H9 (cell line): ENCODE measurements at regions not wholly inside any gene's neighbourhood (a gene's known extent, or its start where the extent isn't known, plus 50 kb on each side); places are given as distances from the start of the nearest gene placed in this dataset.

Experiments used
- DNase-seq: peaks from one replicate; pipeline ENCODE4 v3.0.0-alpha.2; 2017
- H2AFZ ChIP-seq: one replicate; pipeline ENCODE4 v1.6.1; 2013; ENCODE audit warnings: mild to moderate bottlenecking, low read length, control low read depth, moderate library complexity
- H2AK5ac ChIP-seq: 2 replicates; pipeline ENCODE4 v1.6.1; 2013; ENCODE audit warnings: low read length, control low read depth, mixed read lengths; ENCODE audit not compliant: insufficient read length
- H2BK120ac ChIP-seq: one replicate; pipeline ENCODE4 v1.6.1; 2013; ENCODE audit warnings: low read depth, mild to moderate bottlenecking, low read length, control low read depth, inconsistent platforms; ENCODE audit not compliant: poor library complexity, severe bottlenecking
- H2BK12ac ChIP-seq: 2 replicates; pipeline ENCODE4 v1.6.1; 2013; ENCODE audit warnings: low read length, control low read depth, mixed read lengths, low read depth; ENCODE audit not compliant: insufficient read length
- H2BK15ac ChIP-seq: 2 replicates; pipeline ENCODE4 v1.6.1; 2013; ENCODE audit warnings: low read depth, low read length, control low read depth
- H2BK20ac ChIP-seq: one replicate; pipeline ENCODE4 v1.6.1; 2013; ENCODE audit warnings: low read depth, mild to moderate bottlenecking, low read length, control low read depth, inconsistent platforms; ENCODE audit not compliant: poor library complexity, severe bottlenecking
- H2BK5ac ChIP-seq: 2 replicates; pipeline ENCODE4 v1.6.1; 2013; ENCODE audit warnings: low read length, control low read depth, mixed read lengths; ENCODE audit not compliant: insufficient read length
- H3K14ac ChIP-seq: 2 replicates; pipeline ENCODE4 v1.6.1; 2013; ENCODE audit warnings: low read length, control low read depth; ENCODE audit not compliant: insufficient read depth
- H3K18ac ChIP-seq: 2 replicates; pipeline ENCODE4 v1.6.1; 2013; ENCODE audit warnings: low read depth, mild to moderate bottlenecking, mixed read lengths, low read length, control low read depth; ENCODE audit not compliant: insufficient read length
- H3K23ac ChIP-seq: 2 replicates; pipeline ENCODE4 v1.6.1; 2013; ENCODE audit warnings: low read length, control low read depth, mixed read lengths, low read depth; ENCODE audit not compliant: insufficient read length
- H3K23me2 ChIP-seq: 2 replicates; pipeline ENCODE4 v1.6.1; 2013; ENCODE audit warnings: low read depth, mild to moderate bottlenecking, mixed read lengths, low read length, control low read depth; ENCODE audit not compliant: insufficient read length, poor library complexity, severe bottlenecking
- H3K27ac ChIP-seq: 2 replicates; pipeline ENCODE4 v1.5.1; 2013; ENCODE audit warnings: low read length, control low read depth, mixed read lengths, low read depth; ENCODE audit not compliant: insufficient read length
- H3K27me3 ChIP-seq: 2 replicates; pipeline ENCODE4 v1.6.1; 2013; ENCODE audit warnings: low read length, control low read depth, inconsistent platforms; ENCODE audit not compliant: insufficient read depth
- H3K4ac ChIP-seq: 2 replicates; pipeline ENCODE4 v1.6.1; 2013; ENCODE audit warnings: low read depth, mild to moderate bottlenecking, control low read depth, inconsistent platforms, low read length, moderate library complexity
- H3K4me1 ChIP-seq: 2 replicates; pipeline ENCODE4 v1.6.1; 2013; ENCODE audit warnings: low read length, control low read depth, inconsistent platforms; ENCODE audit not compliant: insufficient read depth
- H3K4me2 ChIP-seq: 2 replicates; pipeline ENCODE4 v1.6.1; 2013; ENCODE audit warnings: low read length, control low read depth, mixed read lengths; ENCODE audit not compliant: insufficient read length, insufficient read depth
- H3K56ac ChIP-seq: 2 replicates; pipeline ENCODE4 v1.6.1; 2013; ENCODE audit warnings: low read depth, mild to moderate bottlenecking, mixed read lengths, low read length, control low read depth; ENCODE audit not compliant: insufficient read length
- H3K79me1 ChIP-seq: 2 replicates; pipeline ENCODE4 v1.6.1; 2013; ENCODE audit warnings: low read depth, mild to moderate bottlenecking, moderate library complexity, low read length, control low read depth, inconsistent platforms; ENCODE audit not compliant: insufficient read depth, poor library complexity, severe bottlenecking
- H3K79me2 ChIP-seq: 2 replicates; pipeline ENCODE4 v1.6.1; 2013; ENCODE audit warnings: low read length, control low read depth, inconsistent platforms; ENCODE audit not compliant: insufficient read depth
- H3K9ac ChIP-seq: 2 replicates; pipeline ENCODE4 v1.6.1; 2013; ENCODE audit warnings: low read length, control low read depth, mixed read lengths; ENCODE audit not compliant: insufficient read length; ENCODE audit errors: extremely low read depth
- H3K9me3 ChIP-seq: one replicate; pipeline ENCODE4 v1.6.1; 2013; ENCODE audit warnings: low read depth, low read length, inconsistent platforms; ENCODE audit not compliant: control insufficient read depth
- H3T11ph ChIP-seq: one replicate; pipeline ENCODE4 v1.6.1; 2013; ENCODE audit warnings: mild to moderate bottlenecking, low read length, control low read depth, inconsistent platforms
- H4K20me1 ChIP-seq: one replicate; pipeline ENCODE4 v1.6.1; 2013; ENCODE audit not compliant: control insufficient read depth, insufficient read length, insufficient read depth
- H4K5ac ChIP-seq: 2 replicates; pipeline ENCODE4 v1.6.1; 2013; ENCODE audit warnings: low read depth, mild to moderate bottlenecking, mixed read lengths, low read length, control low read depth; ENCODE audit not compliant: insufficient read length
- H4K8ac ChIP-seq: replicated peaks from 2 replicates; pipeline ENCODE4 v1.6.1; 2013; ENCODE audit warnings: low read length, control low read depth, mixed read lengths, low read depth; ENCODE audit not compliant: insufficient read length
- H4K91ac ChIP-seq: 2 replicates; pipeline ENCODE4 v1.6.1; 2013; ENCODE audit warnings: low read depth, mild to moderate bottlenecking, moderate library complexity, mixed read lengths, low read length, control low read depth; ENCODE audit not compliant: insufficient read length
- H3K27ac Mint-ChIP-seq, 3 experiments: 2 replicates in 2 of 3; 3 replicates in 1 of 3; pipeline ENCODE4 v1.8.0; 2020 to 2021; ENCODE audit warnings: mixed read lengths in 3 of 3, mild to moderate bottlenecking in 1 of 3, moderate library complexity in 1 of 3
- H3K27me3 Mint-ChIP-seq: 2 replicates; pipeline ENCODE4 v1.8.0; 2021; ENCODE audit warnings: low read depth, mild to moderate bottlenecking, moderate library complexity, mixed read lengths
- H3K36me3 Mint-ChIP-seq, 3 experiments: 2 replicates in 2 of 3; 3 replicates in 1 of 3; pipeline ENCODE4 v1.8.0; 2020 to 2021; ENCODE audit warnings: low read depth in 3 of 3, mixed read lengths in 3 of 3; ENCODE audit not compliant: insufficient read depth in 1 of 3
- H3K4me1 Mint-ChIP-seq, 2 experiments: 2 replicates each; pipeline ENCODE4 v1.8.0; 2020; ENCODE audit warnings: mixed read lengths in 2 of 2
- H3K4me3 Mint-ChIP-seq, 2 experiments: 2 replicates in 1 of 2; 3 replicates in 1 of 2; pipeline ENCODE4 v1.8.0; 2020 to 2021; ENCODE audit warnings: mild to moderate bottlenecking in 2 of 2, mixed read lengths in 2 of 2, moderate library complexity in 1 of 2
- H3K9me3 Mint-ChIP-seq, 2 experiments: 2 replicates in 1 of 2; 3 replicates in 1 of 2; pipeline ENCODE4 v1.8.0; 2020; ENCODE audit warnings: mild to moderate bottlenecking in 2 of 2, mixed read lengths in 2 of 2, moderate library complexity in 1 of 2
- CTCF ChIP-seq: fragments of 200-600 bp; sonication (generic); conservative IDR thresholded peaks from 3 replicates; pipeline ENCODE4 v1.8.0; 2021; ENCODE audit warnings: antibody characterized with exemption, mild to moderate bottlenecking
- WGBS: extraction: QIAGEN DNeasy Blood & Tissue Kit; methylation state at CpG from one replicate; pipeline ENCODE4 v1.1.7; 2013; ENCODE audit warnings: missing lambda C conversion rate, low lambda C conversion rate, mixed read lengths; ENCODE audit not compliant: insufficient read length; ENCODE audit errors: extremely low coverage; 5-methylcytosine and 5-hydroxymethylcytosine counted together

- no peak overlapping the region for H2BK12ac ChIP-seq
- no peaks in the 10 kb centered on the region for H3K79me1 ChIP-seq
- Mint-ChIP-seq H3K4me1 (peaks cover 9 to 13% of the 10 kb centered on the region in 2 experiments), H3K36me3 (no peaks in the 10 kb centered on the region), H3K27me3 (no peaks in the 10 kb centered on the region), H3K27ac (peak overlapping the region in 1 of 3 experiments; percentile 31; a peak in 3 of 7 replicates), H3K9me3 (no peaks in the 10 kb centered on the region), H3K4me3 (no peak overlapping the region)
- no peak overlapping the region for H2BK5ac ChIP-seq
- no peak overlapping the region for H4K5ac ChIP-seq
- no peak for TF ChIP-seq CTCF
- H3K56ac ChIP-seq: no peak overlapping the region
- H3K79me2 ChIP-seq: no peaks in the 10 kb centered on the region
- H3K4me2 ChIP-seq: no peak overlapping the region
- no peak overlapping the region for H3K4ac ChIP-seq
- no peak for DNase-seq
- no peak overlapping the region for H2BK120ac ChIP-seq
- no peak overlapping the region for H4K8ac ChIP-seq
- H2AK5ac ChIP-seq: no peak overlapping the region
- H3K27ac ChIP-seq: no peak overlapping the region
- H2BK20ac ChIP-seq: no peak overlapping the region
- H3K14ac ChIP-seq: no peak overlapping the region
- H3T11ph ChIP-seq: no peak overlapping the region
- no peaks in the 10 kb centered on the region for H4K20me1 ChIP-seq
- H4K91ac ChIP-seq: no peak overlapping the region
- no peak overlapping the region for H3K18ac ChIP-seq
- no CpG with 5 or more reads among the region's 2 CpGs for WGBS
- no peak overlapping the region for H2AFZ ChIP-seq
- H3K4me1 ChIP-seq: no peaks in the 10 kb centered on the region
- no peaks in the 10 kb centered on the region for H3K9me3 ChIP-seq
- H3K23ac ChIP-seq: no peak overlapping the region
- no peak overlapping the region for H3K9ac ChIP-seq
- H2BK15ac ChIP-seq: no peak overlapping the region
- no peaks in the 10 kb centered on the region for H3K27me3 ChIP-seq
- no peaks in the 10 kb centered on the region for H3K23me2 ChIP-seq
These were observed 1229.6 kb downstream of the SUCLG1 start for GRCh38 chr2:83229443-83229842.
